Activated T-cell treated with anti-CD3 and anti-CD28 coated beads for 24 hours (primary cell): ENCODE measurements at regions not wholly inside any gene's neighbourhood (a gene's known extent, or its start where the extent isn't known, plus 50 kb on each side); places are given as distances from the start of the nearest gene placed in this dataset.
"Not testable (repeated sequence)": the region's sequence is repeated elsewhere in the genome, so short reads cannot be mapped to it uniquely, and the experiment has no call there.

Source experiments
- DNase-seq: peaks from one replicate; pipeline ENCODE4 v3.0.0-alpha.2; 2020; ENCODE audit warnings: low read depth

DNA sequence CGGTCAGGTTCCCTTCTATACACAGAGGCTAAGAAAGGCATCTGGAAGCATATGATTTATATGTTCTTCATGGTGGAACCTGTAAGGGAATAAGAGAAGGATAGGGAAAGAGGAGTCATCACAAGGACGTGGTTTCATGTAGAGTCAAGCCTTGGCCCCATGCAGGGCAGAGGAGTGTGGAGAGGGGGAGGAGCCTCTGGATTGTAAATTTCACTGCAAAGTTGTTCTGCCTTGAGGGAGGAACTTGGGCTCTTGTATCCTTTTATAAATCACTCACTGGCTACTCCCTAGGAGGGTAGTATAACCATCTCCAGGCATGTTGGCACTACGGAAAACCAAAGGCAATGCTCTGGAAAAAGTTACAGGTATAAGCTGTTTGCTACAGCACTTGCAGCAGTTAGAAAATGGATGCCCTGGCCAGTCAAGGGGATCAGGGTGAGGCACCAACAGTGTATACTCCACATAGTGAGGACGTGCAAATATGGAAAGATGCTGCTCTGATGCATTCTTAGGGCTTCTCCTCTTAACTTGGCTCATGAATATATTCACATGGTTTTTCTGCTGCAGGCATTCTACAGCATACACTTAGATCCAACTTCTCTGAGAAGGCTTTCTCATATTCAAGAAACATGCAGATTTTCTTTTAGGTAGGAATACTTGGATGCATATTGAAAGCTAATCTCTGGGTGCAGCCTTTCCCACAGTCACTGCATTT is 60.3 kb upstream of the ZNF81 start:
- no peak for DNase-seq

DNA sequence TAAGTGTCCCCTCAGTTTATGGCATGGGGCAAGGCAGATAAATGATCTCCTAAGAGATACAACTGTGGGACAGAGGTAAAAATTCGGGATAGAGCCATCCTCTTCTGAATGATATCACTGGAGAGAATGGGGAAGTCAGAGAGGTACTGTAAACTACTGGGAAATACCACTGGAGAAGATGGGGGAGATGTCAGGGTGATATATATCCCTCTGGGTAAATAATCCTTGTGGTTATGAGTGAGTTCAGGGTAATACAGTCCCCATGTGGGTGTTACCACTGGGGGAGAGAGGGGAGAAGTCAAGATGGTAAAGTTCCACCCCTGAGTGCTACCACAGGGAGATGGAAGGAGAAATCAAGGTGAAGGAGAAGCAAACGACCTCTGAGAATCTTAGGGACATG is 63.9 kb upstream of the ZNF81 start:
- no peak for DNase-seq

DNA sequence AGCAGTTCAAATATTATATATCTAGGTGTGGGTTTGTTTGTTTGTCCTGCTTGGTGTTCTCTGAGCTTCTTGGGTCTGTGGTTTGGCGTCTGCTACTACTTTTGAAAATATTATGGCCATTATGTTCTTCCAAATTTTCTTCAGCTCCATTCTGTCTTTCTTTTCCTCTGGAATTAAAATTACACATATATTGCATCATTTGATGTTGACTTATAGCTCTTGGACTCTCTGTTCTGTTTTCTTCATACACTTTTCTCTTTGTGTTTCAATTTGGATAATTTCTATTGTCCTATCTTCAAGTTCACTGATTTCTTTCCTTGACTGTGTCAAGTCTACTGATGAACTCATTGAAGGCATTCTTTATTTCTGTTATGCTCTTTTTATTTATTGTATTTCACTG is 65.2 kb upstream of the ZNF81 start:
- DNase-seq = no peak

DNA sequence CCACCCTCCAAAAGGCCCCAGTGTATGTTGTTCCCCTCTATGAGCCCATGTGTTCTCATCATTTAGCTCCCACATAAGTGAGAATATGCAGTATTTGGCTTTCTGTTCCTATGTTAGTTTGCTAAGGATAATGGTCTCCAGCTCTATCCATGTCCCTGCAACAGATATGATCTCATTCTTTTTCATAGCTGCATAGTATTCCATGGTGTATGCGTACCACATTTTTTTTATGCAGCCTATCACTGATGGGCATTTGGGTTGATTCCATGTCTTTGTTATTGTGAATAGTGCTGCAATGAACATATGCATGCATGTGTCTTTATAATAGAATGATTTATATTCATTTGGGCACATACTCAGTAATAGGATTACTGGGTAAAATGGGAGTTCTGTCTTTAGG is 73.9 kb upstream of the ZNF81 start:
- not testable (repeated sequence) for DNase-seq

DNA sequence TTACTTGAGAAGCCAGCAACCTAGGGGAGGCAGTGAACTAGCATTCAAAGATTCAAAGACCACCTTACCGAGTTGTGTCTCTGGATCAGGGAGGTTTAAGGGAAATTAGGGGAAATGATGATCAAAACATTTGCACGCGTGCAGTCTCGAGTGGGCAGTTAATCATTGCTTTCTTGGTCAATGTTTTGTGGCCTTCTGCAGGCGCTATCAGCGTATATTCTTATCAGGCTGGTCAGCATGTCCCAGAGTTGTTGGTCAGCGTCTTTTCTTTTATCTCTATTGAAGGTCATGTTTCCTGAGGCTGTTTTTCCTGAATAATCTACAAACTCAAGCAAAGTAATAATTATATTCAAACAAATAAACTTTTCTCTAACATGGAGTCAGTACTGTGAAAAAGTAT is 84.0 kb upstream of the ZNF81 start:
- no peak for DNase-seq

DNA sequence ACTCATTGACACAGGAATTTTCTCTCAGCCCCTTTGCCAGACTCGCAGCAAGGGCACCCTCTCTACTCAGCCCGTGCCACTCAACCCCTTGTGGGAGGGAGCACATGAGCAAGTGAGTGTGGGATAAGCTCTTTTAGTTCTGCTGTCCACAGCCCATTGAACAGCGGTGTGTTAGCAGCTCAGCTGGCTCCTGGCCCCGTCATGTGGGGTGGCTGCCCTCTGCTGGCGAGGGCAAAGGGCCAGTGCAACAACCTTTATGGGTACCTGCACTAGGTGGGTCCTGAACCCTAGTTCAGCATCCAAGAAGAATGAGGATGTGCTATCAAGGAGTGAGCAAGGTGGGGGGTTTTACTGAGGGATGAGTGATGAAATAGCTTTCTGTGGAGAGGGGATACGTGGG is 85.0 kb upstream of the ZNF81 start:
- peak; percentile 1 for DNase-seq

DNA sequence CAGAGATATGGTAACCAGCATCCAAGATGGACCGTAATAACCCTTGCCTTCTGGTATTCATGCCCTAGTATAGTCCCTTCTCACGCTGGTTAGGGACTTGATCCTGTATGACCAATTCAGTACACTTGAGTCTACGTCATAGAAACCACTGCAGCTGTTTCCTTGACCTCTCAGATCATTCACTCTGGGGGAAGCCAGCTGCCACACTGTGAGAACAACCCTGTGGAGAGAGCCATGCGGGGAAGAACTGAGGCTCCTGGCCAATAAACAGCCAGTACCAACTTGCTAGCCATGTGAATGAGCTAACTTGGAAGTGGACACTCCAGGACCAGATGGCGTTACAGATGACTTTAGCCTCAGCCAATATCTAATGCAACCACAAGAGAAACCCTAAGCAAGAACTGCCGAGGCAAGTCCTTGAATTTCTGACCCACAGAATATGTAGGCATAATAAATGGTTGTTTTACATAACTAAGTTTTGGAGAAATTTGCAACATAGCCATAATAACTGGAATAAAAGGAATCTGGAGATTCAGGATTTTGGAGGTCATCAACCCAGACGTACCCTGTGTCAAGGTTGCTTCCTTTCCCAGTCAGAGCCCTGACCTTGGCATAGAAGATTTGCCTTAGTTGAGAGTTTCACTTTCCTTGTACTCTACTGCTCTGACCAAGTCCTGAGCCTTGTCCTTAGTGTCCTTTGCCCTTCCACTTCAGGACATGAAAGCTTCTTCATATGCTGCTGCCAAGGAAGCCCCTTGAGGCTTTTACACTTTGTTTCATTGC is 87.3 kb upstream of the ZNF81 start:
- no peak for DNase-seq

DNA sequence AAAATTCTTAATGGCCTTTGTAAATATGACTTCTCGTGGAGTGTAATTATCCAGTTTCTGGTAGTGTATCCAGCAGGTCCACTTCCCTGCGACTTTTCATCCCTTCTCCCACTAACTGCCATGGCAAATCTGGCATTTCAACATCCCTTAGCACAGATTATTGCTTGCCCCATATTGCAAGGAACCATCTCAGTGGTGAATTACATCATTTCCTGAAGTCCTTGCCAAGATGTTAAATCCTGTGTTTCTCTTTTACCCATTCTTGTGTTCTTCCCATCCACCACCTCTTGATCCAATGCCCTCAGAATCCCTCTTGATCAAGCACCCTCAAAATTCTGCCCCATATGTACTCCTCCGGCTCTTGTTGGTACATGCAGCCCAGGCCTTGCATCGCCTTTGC is 88.1 kb upstream of the ZNF81 start:
- no peak for DNase-seq

DNA sequence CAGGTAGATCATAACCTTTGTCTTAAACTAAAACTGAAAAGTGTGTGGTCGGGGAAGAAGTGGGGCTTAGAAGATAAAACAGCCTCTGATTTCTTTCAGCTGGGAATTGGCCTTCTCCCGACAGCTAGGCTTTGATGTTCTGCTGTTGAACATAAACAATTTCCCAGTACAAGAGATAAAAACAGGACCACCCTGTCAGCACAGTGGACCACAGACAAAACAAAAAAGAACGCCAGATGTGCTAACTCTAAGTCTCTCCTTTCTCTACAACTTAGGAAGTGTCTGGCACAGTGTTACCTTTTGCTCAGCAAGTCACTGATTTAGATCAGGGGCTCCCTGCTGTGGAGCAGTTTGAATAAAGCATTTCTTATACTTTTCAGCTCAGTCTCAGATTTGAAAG is 87.5 kb upstream of the UXT start:
- no peak for DNase-seq

- DNase-seq = no peak
These were observed 86.4 kb upstream of the UXT start for GRCh38 chrX:47745416-47745815.

GRCh38 chrX:47743504-47743903 is 84.5 kb upstream of the UXT start:
- no peak for DNase-seq

GRCh38 chrX:47738870-47739269 is 79.9 kb upstream of the UXT start:
- not testable (repeated sequence) for DNase-seq

DNA sequence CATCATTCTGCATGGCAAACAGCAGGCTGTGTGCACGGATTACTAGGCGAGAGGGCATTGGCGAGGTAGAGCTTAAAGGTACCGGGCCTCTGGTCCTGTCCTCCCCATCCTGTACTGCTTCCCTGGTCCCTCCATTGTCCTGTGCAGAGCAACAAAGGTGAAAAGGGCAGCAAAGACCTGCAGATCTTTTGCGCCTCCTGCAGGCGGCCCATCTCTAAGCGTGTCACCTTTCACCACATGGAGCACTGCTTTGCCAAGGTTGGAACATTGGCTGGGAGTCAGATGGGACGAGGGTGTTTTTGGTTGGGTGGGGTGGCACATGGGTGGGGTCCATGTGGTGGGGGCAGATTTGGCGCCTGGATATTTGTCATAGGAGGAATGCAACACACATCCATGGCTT is 64.7 kb upstream of the UXT start:
- DNase-seq = no peak

DNA sequence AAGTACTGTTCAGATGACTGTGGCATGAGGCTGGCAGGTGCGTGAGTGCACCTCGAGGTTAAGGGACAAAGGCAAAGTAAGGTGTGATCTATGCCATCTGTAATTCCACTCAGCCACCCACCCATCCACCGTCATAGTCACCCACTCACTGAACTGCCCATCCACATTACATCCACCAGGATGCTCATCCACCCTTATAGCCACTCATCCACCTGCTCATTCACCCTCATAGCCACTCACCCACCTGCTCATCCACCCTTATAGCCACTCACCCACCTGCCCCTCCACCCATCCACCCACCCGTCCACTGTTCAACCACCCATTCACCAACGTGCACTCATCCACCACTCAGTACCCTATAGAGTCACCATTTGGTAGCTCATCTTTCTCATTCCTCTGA is 64.1 kb upstream of the UXT start:
- DNase-seq = no peak

GRCh38 chrX:47722260-47722659 is 63.3 kb upstream of the UXT start:
- DNase-seq = no peak

DNA sequence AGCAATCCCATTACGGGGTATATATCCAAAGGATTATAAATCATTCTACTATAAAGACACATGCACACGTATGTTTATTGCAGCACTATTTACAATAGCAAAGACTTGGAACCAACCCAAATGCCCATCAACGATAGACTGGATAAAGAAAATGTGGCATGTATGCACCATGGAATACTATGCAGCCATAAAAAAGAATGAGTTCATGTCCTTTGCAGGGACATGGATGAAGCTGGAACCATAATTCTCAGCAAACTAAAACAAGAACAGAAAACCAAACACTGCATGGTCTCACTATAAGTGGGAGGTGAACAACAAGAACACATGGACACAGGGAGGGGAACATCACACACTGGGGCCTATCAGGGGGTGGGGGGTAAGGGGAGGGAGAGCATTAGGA is 56.1 kb upstream of the UXT start:
- not testable (repeated sequence) for DNase-seq

DNA sequence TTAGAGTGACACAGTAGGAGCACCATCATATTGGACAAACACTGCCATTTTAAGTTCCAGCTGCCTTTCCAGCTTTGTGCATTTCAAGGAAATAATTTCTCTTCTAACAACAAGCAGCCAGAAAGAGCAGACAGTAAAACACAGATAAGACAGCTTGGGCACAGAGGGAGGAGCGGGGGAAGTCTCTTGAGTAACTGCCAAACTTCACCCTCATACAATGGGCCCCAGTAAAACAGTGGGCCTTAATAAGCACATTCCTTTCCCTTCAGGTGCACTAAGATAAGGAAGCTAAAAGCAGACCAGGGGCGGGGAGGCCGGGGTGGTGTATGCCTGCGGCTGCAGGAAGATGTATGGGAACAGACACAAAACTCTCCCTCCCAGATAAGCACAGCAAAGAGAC is 53.7 kb upstream of the UXT start:
- DNase-seq = not testable (repeated sequence)

DNA sequence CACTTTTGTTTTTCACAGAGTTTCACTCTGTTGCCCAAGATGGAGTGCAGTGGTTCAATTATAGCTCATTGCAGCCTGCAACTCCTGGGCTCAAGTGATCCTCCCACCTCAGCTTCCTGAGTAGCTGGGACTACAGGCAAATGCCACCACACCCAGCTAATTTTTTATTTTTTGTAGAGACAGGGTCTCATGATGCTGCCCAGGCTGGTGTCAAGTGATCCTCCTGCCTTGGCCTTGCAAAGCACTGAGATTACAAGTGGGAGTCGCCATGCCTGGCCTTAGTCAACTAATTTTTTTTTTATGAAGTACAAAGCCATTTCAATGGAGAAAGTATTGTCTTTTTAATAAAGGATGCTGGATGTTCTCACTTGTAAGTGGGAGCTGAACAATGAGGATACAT is 51.3 kb upstream of the UXT start:
- DNase-seq = no peak
